PC-9 (cell line): ENCODE measurements at regions not wholly inside any gene's neighbourhood (a gene's known extent, or its start where the extent isn't known, plus 50 kb on each side); places are given as distances from the start of the nearest gene placed in this dataset.

ENCODE experiments used
- BruUV-seq: library from RNA; stranded (reverse); fragments of 400-500 nt; replicated peaks from 2 replicates; lab custom pipeline; 2021; lab: Mats Ljungman, UMichigan
- CTCF ChIA-PET: fragments of 300-600 bp; sonication (Branson Sonifier 250); formaldehyde crosslinking; loops from one replicate; lab custom pipeline; 2022; ENCODE audit warnings: antibody characterized with exemption; lab: Charles Lee
- POLR2A ChIA-PET: fragments of 300-600 bp; sonication (Branson Sonifier 250); formaldehyde crosslinking; loops from one replicate; lab custom pipeline; 2022; ENCODE audit warnings: antibody characterized with exemption; ENCODE audit not compliant: unreplicated experiment; lab: Charles Lee
- DNase-seq, 2 experiments: peaks; one replicate each; pipeline versions ENCODE4 v3.0.0 to v3.0.0-alpha.2; 2015 to 2022; ENCODE audit warnings: mixed read lengths in 1 of 2
- H2AFZ ChIP-seq: fragments of 200-600 bp; sonication (generic); 2 replicates; pipeline ENCODE4 v1.8.1; 2017; ENCODE audit warnings: antibody characterized with exemption
- H3F3A ChIP-seq: fragments of 200-600 bp; sonication (generic); 2 replicates; pipeline ENCODE4 v1.8.1; 2017; ENCODE audit warnings: antibody characterized with exemption, mild to moderate bottlenecking, low read depth; ENCODE audit not compliant: insufficient read depth
- H3K27ac ChIP-seq: fragments of 200-600 bp; sonication (generic); 2 replicates; pipeline ENCODE4 v1.6.1; 2016; ENCODE audit warnings: mixed run types
- H3K27me3 ChIP-seq: fragments of 200-600 bp; sonication (generic); 2 replicates; pipeline ENCODE4 v1.6.1; 2016; ENCODE audit warnings: low read depth, mixed run types; ENCODE audit not compliant: insufficient read depth
- H3K36me3 ChIP-seq: fragments of 200-600 bp; sonication (generic); 2 replicates; pipeline ENCODE4 v1.6.1; 2016; ENCODE audit warnings: low read depth, mixed run types
- H3K4me1 ChIP-seq: fragments of 200-600 bp; sonication (generic); replicated peaks from 2 replicates; pipeline ENCODE4 v1.6.1; 2016; ENCODE audit warnings: mixed run types; ENCODE audit not compliant: insufficient read depth
- H3K4me2 ChIP-seq: fragments of 200-600 bp; sonication (generic); 2 replicates; pipeline ENCODE4 v1.6.1; 2017; ENCODE audit warnings: mixed run types
- H3K4me3 ChIP-seq: fragments of 200-600 bp; sonication (generic); 2 replicates; pipeline ENCODE4 v1.6.1; 2016; ENCODE audit warnings: mixed run types
- H3K79me2 ChIP-seq: fragments of 200-600 bp; sonication (generic); 2 replicates; pipeline ENCODE4 v1.6.1; 2017; ENCODE audit warnings: low read depth, mixed run types
- H3K9me2 ChIP-seq: fragments of 200-600 bp; sonication (generic); 2 replicates; pipeline ENCODE4 v1.8.1; 2017; ENCODE audit warnings: mild to moderate bottlenecking; ENCODE audit not compliant: insufficient read depth
- H3K9me3 ChIP-seq: fragments of 200-600 bp; sonication (generic); 2 replicates; pipeline ENCODE4 v1.8.1; 2016; ENCODE audit warnings: low read depth; ENCODE audit not compliant: insufficient read depth
- H4K20me1 ChIP-seq: fragments of 200-600 bp; sonication (generic); 2 replicates; pipeline ENCODE4 v1.8.1; 2017; ENCODE audit not compliant: insufficient read depth
- CTCF ChIP-seq: fragments of 200-600 bp; sonication (generic); conservative IDR thresholded peaks from 2 replicates; pipeline ENCODE4 v1.6.1; 2017; ENCODE audit warnings: mixed run types, antibody characterized with exemption, mild to moderate bottlenecking, moderate library complexity
- EZH2 ChIP-seq: fragments of 200-600 bp; sonication (generic); IDR thresholded peaks from 2 replicates; pipeline ENCODE4 v1.8.0; 2017; ENCODE audit warnings: antibody characterized with exemption, low read depth
- intact Hi-C: fragments of 100-400 bp; cut with micrococcal nuclease; formaldehyde crosslinking; loops from one replicate; pipeline ENCODE4 v1.10.0; 2022; ENCODE audit not compliant: unreplicated experiment

GRCh38 chr12:87794854-87795253 lies 234.3 kb downstream of the C12orf50 start:
- Histone ChIP-seq H3K9me3 (no peaks in the 10 kb centered on the region), H3K79me2 (no peaks in the 10 kb centered on the region), H3K27me3 (no peaks in the 10 kb centered on the region), H4K20me1 (no peaks in the 10 kb centered on the region), H3F3A (no peaks in the 10 kb centered on the region), H3K36me3 (no peaks in the 10 kb centered on the region), H3K9me2 (no peaks in the 10 kb centered on the region; the same call in none of the 2 replicates), H3K4me2 (no peak overlapping the region), H3K4me3 (no peak overlapping the region), H3K27ac (no peak overlapping the region), H3K4me1 (no peaks in the 10 kb centered on the region), H2AFZ (no peak overlapping the region; the same call in 1 of the 2 replicates)
- ChIA-PET POLR2A (no interaction called here), CTCF (no interaction called here)
- TF ChIP-seq CTCF (no peak), EZH2 (no peak)
- BruUV-seq: no TSS peak
- DNase-seq: no peak
- intact Hi-C loops: no loop called here

- no peaks in the 10 kb centered on the region; the same call in none of the 2 replicates for H3K9me2 ChIP-seq
- POLR2A ChIA-PET: no interaction called here
- H3K4me1 ChIP-seq: no peaks in the 10 kb centered on the region
- intact Hi-C loops: no loop called here
- BruUV-seq: no TSS peak
- H3F3A ChIP-seq: no peaks in the 10 kb centered on the region
- TF ChIP-seq CTCF (no peak), EZH2 (no peak)
- no peaks in the 10 kb centered on the region for H3K36me3 ChIP-seq
- H2AFZ ChIP-seq: no peak overlapping the region
- H4K20me1 ChIP-seq: no peaks in the 10 kb centered on the region
- H3K27ac ChIP-seq: no peak overlapping the region
- no peak for DNase-seq
- CTCF ChIA-PET: interaction anchor here (0.7 kb wide), 1 partner anchor 378 kb away, joined by 3 read pairs; no protein-coding TSS in a partner anchor
- no peaks in the 10 kb centered on the region for H3K9me3 ChIP-seq
- H3K79me2 ChIP-seq: no peaks in the 10 kb centered on the region
- H3K4me2 ChIP-seq: no peak overlapping the region
- H3K4me3 ChIP-seq: no peak overlapping the region
- no peaks in the 10 kb centered on the region for H3K27me3 ChIP-seq
Measured at GRCh38 chr12:87793131-87793530, 236.1 kb downstream of the C12orf50 start.

- Histone ChIP-seq H2AFZ (no peak overlapping the region), H3K27ac (no peak overlapping the region), H3K4me1 (no peaks in the 10 kb centered on the region), H3K9me3 (no peaks in the 10 kb centered on the region), H4K20me1 (no peaks in the 10 kb centered on the region), H3K27me3 (no peaks in the 10 kb centered on the region), H3K4me2 (no peak overlapping the region), H3K36me3 (no peaks in the 10 kb centered on the region), H3F3A (no peaks in the 10 kb centered on the region), H3K79me2 (no peaks in the 10 kb centered on the region), H3K9me2 (no peaks in the 10 kb centered on the region), H3K4me3 (no peak overlapping the region)
- no peak for DNase-seq
- POLR2A ChIA-PET: no interaction called here
- no TSS peak for BruUV-seq
- intact Hi-C loops: no loop called here
- TF ChIP-seq CTCF (no peak), EZH2 (no peak)
- CTCF ChIA-PET: no interaction called here
Measured at GRCh38 chr12:87784350-87784749, 244.9 kb downstream of the C12orf50 start.
